ENCODE measurements at regions not wholly inside any gene's neighbourhood (a gene's known extent, or its start where the extent isn't known, plus 50 kb on each side); places are given as distances from the start of the nearest gene placed in this dataset.

DNA sequence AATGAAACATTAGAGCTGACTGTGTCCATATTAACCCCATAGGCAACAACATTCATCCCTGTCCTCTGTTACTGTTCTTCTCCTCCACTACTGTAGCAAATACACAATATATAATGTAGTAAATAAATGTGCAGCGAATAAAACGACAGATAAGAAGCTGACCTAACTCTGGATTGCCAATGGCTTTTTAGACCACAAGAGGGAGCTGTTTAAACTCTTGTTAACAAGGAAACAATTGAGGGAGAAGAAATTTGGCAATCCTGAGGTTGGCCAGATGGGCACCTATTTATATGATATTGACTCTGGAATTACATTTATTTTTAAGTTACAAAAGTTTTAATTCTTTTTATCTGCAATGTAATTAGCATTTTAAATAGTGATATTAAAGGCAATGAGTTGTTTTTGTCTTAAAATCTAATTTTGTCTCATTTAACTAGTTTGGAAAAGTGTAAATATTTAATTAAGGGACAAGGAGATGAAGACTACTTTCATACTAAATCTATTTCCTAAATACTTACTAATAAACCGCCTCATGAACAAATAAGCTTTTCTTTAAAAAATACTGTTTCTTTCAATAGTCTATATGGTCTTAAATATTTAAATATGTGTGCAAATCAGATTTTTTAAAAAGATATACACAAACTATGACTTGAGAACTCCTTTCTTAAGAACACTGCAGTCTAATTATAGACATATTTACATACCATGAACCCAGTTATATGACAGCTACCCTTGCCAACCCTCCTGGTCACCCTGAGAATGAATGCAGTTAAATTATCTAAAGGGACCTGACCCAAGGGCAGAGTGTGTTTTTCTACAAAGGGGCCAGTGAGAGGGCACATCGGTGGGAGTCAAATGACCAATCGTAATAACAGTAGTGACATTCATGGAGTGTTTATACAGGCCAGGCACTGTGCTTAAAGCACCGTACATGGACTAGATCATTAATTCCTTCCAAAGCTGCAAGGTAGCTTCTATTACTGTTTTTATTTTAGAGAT, 52.9 kb upstream of the HPF1 start:
- Histone ChIP-seq H3K4me3 (no peak overlapping the region), H3K27ac (no peak overlapping the region), H3K27me3 (peaks cover 8% of the 10 kb centered on the region), H3K4me1 (peaks cover 0 to 5% (median 0%) of the 10 kb centered on the region in 3 donors), H3K9me3 (no peaks in the 10 kb centered on the region), H3K36me3 (no peaks in the 10 kb centered on the region)
- WGBS, 2 donors (ENCODE audit: low coverage in 1 of 2): 11 to 28% methylated on average over 6 of the region's 6 CpGs
- ATAC-seq: no peak
- TF ChIP-seq POLR2A (IDR thresholded peaks at IDR 0.05): no peak
- TF ChIP-seq, protein P1, sequence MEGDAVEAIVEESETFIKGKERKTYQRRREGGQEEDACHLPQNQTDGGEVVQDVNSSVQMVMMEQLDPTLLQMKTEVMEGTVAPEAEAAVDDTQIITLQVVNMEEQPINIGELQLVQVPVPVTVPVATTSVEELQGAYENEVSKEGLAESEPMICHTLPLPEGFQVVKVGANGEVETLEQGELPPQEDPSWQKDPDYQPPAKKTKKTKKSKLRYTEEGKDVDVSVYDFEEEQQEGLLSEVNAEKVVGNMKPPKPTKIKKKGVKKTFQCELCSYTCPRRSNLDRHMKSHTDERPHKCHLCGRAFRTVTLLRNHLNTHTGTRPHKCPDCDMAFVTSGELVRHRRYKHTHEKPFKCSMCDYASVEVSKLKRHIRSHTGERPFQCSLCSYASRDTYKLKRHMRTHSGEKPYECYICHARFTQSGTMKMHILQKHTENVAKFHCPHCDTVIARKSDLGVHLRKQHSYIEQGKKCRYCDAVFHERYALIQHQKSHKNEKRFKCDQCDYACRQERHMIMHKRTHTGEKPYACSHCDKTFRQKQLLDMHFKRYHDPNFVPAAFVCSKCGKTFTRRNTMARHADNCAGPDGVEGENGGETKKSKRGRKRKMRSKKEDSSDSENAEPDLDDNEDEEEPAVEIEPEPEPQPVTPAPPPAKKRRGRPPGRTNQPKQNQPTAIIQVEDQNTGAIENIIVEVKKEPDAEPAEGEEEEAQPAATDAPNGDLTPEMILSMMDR (IDR thresholded peaks at IDR 0.05): peak; percentile 73 to 82 (median 79)

DNA sequence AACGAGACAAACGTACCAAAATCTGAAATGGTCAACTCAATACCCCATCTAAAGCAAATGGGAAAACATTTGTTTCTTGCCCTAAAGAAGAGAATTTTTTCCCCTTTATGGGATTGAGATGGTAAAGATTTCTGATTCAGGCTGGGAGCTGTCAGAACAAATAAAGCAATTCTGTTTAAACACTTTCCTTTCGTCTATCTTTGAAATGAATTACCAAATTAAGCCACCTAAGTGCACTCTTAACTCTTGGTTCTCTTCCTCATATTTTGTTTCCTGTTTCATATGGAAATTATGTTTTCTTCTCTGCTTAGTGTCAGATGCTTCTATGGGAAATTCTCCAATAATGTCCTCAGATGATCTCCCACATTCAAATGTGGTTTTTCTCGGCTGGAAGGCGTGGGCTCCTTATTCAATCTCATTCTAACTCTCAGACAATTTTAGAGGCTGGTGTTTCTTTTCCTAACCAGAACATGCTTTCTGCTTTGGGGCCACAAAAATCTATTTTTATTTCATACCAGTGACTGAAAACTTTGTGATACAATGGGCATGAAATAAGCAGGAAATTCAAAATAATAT, 50.3 kb upstream of the HPF1 start:
- no peak overlapping the region for H3K4me3 ChIP-seq
- 21 to 33% methylated on average over 3 to 5 of the region's 5 CpGs for WGBS, 2 donors (ENCODE audit: low coverage in 1 of 2)
- TF ChIP-seq EP300 (IDR thresholded peaks at IDR 0.05) (no peak), POLR2A (IDR thresholded peaks at IDR 0.05) (no peak), POLR2AphosphoS5 (IDR thresholded peaks at IDR 0.05) (no peak)
- TF ChIP-seq, protein P1 (IDR thresholded peaks at IDR 0.05): no peak

More for the DNA sequence above, 50.3 kb upstream of the HPF1 start:
- H3K27ac ChIP-seq: no peak overlapping the region
- H3K27me3 ChIP-seq: peaks cover 2% of the 10 kb centered on the region
- no peaks in the 10 kb centered on the region for H3K9me3 ChIP-seq
- peaks cover 0 to 5% (median 0%) of the 10 kb centered on the region in 3 donors for H3K4me1 ChIP-seq
- no peaks in the 10 kb centered on the region for H3K36me3 ChIP-seq
- ATAC-seq: no peak

Measured in gastroesophageal sphincter (tissue), 4 donors.